HG02852 (cell line): ENCODE measurements at regions not wholly inside any gene's neighbourhood (a gene's known extent, or its start where the extent isn't known, plus 50 kb on each side); places are given as distances from the start of the nearest gene placed in this dataset.

Source experiments
- ATAC-seq: cut with Tn5 transposase; IDR thresholded peaks from one replicate; pipeline ENCODE4 v1.9.1; 2021; ENCODE audit warnings: mild to moderate bottlenecking, moderate library complexity; ENCODE audit not compliant: unreplicated experiment

DNA sequence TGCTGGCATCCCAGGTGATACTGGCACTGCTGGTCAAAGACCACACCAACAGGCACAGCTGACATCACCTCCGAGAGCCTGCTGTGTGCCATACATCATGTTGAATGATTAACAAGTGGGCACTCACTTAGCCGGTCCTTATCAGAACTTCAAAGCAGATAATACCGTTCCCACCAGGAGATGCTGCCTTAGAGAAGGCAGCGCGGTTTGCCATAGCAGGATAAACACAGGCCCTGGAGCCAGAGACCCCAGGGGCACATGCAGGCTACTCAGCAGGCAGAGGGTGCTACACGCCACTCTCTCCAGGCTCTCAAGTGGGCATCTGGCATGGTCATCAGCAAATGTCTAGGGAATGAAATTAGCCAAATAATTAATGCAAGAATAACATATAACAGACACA is 86.5 kb upstream of the CST7 start:
- ATAC-seq: no peak

DNA sequence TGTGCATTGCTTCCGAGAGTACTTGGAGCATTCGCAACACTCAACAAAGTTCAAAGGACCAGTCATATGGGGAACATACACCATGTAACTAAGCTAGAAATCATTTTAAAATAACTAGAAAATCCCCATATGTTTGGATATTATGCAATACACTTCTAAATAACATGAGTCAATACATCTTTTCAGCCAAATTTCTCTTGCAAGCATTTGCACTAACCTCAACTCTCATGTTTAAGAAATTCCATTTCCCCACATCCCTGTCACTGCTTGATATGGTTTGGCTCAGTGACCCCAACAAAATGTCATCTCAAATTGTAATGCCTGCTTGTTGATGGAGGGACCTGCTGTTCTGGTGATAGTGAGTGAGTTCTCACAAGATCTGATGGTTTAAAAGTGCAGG is 85.7 kb upstream of the CST7 start:
- no peak for ATAC-seq

DNA sequence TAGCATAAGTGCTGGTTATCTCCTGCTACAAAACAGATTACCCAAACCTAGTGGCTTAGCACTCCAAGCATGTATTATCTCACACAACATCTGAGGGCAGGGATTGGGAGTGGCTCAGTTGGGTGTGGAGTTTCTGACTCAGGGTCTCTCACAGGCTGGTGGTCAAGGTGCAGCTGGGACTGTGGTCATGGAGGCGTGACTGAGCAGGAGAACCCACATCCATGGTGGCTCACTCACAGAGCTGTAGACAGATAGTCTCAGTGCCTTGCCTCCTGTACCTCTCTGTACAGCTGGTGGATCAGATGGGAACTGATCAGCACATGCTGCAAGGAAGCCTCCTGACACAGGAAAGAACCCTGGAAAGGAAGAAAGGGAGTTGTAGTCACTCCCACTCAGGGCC is 83.1 kb upstream of the CST7 start:
- ATAC-seq: no peak

DNA sequence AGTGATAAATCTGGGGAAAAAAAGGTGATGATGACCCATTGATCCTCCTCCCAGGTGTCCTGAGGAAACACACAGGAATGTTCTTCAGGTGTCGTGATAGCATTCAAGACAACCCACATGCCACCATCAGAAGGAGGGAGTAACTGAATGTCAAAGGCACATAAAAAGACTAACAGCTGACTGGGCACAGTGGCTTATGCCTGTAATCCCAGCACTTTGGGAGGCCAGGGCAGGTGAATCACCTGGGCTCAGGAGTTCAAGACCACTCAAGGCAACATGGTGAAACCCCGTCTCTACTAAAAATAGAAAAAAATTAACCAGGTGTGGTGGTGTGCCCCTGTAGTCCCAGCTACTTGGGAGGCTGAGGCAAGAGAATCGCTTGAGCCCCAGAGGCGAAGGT is 82.3 kb upstream of the CST7 start:
- ATAC-seq: no peak

DNA sequence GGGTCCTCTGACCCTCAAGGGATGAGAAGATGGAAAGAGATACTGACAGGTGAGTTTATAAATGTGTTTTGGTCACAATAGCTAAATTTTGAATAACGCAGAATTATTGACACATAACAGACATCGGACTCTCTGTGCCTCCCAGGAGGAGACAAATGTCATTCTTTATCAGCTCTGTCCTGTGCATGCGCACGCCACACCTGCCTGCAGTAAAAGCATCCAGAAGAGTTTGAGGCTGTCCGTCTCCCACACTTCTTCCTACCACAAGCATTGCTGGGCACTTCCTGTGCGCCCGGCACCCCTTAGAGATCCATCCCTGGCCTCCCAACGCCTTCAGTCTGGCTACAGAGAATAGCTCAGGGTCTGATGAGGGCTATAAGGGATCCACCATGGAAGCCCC is 81.5 kb upstream of the CST7 start:
- ATAC-seq: no peak

DNA sequence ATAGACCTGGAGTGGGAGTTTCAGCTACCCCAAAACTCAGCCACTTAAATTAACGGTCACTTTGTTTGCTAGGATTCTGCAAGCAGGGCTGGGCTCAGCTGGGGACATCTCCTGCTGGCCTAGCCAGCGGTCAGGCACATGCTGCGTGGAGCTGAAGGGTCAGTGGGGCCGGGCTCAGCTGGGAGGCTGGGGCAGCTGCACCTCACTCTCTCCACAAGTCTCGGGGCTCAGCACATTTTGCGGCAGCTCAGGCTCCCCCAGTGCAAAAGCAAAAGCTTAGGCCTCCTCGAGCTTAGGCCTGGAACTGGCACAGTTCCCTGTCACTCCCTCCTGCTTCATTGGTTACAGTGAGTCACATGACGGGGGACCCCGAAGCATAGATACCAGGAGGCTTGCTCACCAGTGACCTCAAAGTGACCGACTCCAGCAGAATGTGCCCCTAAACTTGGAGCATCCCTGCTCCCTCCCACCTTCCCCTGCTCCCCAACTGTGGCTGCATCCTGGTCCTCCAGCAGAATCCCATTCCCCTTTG is 80.6 kb upstream of the CST7 start:
- ATAC-seq: no peak

DNA sequence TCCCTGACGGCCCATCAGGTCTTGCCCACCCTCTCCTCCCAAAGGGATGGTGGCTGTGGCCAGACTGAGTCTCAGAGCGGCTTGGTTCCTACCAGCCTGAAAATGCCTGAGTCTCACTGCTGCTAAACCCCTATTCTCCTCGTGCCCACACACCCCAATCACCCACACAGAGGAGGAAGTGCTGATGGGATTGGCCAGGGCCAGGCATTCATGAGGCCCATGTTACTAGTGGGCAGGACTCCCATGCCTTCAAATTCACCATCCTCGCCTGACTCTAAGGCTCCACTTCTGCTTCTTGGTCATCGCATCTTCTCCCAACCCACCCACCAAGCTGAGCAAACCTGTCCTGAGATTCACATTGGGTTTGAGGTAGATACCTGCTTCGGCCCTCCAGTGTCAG is 80.1 kb upstream of the CST7 start:
- ATAC-seq: no peak

DNA sequence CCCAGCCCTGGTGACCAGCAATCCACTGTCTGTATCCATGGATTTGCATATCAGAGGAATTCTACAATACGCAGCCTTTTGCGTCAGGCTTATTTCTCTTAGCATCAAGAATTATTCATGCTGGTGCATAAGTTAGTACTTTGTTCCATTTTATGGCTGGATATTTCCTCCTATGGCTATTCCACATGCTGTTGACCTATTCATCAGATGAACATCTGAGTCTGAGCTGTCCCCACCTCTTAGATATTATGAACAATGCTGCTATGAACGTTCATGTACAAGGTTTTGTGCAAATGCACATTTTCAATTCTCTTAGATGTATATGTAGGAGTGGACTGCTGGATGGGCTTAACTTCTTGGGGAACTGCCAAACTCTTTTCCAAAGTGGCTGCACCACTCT is 79.0 kb upstream of the CST7 start:
- no peak for ATAC-seq

DNA sequence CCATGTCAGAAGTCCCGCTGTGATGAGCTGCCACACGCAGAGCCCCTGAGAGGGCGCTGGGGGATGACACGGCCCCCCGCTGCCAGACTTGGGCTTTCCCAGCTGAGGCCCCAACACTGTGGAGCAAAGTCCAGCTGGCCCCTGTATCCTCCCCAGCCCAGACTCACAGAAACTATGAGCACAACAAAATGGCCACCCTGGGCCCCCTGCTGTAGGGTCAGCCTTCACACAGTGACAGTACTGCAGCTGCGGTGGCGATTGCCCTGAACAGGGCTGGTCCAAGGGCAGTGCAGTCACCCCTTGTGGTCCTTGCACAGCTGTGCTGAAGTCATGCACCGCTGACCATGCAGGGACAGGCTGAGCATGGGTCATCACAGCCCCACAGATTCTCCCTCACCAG is 78.2 kb upstream of the CST7 start:
- ATAC-seq: no peak

DNA sequence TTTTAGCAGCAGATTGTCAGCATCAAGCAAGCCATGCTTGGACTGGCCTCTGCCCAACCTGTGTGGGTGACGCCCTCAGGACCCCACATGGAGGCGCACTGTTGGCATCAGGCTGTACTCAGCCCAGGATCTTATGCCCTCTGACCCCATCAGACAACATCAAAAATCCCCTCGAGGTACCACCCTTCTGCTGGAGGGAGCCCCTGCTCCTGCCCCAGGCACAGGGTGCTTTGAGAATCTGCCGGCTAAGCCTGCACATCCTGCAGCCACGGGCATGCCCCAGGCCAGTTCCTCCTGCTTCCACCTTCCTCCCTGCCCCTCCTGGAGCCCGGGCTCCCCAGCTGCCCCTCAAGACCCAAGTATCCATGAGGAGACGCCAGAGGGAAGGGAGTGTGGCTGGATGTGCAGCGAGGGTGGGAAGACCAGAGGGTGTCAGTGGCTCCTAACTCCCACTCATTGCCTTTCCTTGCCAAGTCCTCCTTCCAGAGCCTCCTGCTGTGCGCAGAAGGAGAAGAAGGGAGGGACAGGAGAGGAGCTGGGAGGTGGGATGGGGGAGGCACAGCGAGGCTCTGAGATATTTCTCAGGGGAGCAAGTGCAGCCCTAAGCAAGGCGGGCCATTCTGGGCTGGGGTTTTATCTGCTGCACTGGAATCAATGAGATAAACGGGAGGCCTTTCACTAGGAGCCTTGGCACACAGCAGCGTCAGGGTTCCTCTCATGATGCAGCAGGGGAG is 77.4 kb upstream of the CST7 start:
- ATAC-seq: no peak

DNA sequence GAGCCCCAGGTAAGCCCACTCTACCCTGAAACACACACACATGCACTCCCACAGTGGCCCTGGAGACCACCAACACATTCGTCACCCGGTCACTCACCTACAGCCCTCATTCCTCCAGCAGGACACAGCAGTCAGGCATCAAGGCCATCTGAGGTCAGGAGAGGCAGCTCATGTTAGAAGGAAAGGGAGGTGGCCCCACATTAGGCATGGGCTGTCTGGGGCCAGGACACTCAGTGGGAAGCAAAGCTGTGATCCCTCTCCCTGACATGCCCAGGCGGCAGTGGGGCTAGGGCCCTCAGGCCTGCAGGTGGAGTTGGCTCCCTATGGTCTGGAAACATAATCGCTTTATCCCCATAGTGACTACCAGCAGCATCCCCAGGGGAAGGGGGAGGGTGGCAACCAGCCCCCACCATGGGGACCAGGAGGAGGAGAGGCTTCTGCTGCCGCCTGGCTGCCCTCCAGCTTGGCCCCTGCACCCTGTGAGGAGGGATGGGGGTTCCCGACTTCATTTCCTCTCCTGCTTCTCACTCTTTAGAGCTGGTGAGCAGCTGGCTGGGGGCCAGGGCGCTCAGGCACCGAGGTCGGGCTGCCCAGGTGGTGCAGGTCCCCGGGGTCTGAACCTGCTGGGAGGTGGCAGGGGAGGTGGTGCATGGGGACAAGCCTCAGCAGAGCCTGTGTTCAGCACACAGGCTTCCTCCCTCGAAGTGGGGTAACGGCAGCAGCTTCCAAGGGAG is 76.6 kb upstream of the CST7 start:
- no peak for ATAC-seq

DNA sequence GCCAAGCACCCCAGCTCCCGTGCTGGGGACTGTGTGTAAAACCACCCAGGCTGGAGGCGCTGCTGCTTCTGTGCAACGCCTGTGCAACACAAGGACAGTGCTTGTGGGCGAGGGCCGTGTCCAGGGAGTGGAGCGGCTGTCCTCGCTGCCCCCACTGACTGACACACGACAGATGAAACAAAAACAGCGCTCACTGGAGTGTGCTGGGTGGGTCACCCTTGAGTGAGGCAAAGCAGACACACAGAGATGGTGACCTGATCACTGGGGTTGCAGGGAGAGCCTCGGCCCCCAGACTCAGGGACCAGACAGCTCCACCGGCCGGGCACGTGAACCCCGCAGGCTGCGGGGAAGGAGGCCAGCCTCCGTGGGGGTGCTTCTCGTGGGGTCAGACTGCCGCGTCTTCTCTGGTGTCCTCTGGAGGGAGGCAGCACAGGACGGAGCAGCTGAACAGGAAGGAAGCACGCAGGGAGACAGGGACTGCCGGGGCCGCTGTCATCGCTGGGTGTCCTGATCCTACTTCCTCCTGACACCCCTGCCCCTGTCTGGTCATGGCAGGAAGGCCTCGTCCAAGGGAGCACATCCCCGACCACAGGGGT is 75.9 kb upstream of the CST7 start:
- ATAC-seq: no peak

DNA sequence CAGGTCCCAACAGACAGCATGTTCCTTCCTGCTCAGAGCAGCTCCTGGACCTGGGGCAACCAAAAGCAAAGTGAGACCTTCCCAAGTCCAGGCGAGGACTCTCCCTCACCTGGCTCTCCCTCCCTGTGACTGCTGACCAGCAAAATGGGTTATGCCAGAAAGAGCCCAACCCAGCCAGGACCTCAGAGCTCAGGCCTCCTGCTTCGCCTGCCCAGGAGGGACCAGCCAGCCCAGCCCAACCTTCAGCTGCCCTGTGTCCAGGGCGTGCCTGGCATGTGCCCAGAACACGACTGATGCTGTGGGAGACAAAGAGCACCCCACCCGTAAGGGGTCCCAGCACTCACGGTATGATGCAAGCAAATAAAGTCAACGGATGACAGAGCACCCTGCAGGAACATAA is 74.0 kb upstream of the CST7 start:
- ATAC-seq: no peak

DNA sequence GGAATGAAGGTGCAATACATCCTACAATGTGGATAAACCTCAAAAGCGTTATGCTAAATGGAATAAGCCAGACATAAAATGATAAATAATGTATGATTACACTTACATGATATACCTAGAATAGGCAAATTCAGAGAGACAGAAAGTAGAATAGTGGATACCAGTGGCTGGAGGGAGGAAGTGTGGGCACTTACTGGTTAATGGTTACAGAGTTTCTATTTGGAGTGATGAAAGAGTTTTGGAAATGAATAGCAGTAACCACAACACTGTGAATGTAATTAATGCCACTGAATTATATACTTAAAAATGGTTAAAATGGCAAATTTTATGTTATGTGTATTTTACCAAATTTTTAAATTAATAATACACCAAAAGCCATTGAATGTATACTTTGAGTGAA is 71.4 kb upstream of the CST7 start:
- ATAC-seq: no peak

DNA sequence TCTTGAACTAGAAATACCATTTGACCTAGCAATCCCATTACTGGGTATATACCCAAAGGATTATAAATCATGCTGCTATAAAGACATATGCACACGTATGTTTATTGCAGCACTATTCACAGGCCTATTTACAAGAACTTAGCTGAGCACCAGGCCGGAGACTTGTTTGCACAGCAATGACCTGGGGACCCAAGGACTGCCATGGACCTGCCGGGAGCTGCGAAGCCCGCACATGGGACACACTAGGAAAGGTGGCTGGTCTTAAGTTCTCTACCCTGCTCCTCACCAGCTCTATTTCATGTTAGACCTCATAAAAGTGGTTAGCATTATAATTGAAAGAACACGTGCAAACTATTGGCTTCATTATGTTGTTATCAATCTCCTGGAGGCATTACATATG is 70.4 kb upstream of the CST7 start:
- no peak for ATAC-seq

DNA sequence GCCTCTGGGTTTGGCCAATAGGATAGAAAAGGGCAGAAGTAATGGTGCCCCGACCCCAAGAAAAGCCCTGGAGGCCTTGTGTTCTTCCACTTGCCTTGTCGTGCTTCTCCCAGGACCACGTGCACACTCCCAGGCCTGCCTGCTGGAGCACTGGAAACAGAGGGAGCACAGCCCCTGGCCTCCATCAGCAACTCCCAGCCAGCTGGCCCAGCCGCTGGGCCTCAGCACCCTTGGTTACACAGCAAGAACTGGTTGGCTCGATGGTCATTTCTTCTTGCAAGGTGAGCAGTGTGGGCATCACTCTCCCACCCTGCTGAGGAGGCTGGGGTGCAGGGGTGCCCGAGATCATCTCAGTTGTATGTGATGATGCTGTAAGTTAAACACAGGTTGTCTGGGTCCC is 69.2 kb upstream of the CST7 start:
- no peak for ATAC-seq

DNA sequence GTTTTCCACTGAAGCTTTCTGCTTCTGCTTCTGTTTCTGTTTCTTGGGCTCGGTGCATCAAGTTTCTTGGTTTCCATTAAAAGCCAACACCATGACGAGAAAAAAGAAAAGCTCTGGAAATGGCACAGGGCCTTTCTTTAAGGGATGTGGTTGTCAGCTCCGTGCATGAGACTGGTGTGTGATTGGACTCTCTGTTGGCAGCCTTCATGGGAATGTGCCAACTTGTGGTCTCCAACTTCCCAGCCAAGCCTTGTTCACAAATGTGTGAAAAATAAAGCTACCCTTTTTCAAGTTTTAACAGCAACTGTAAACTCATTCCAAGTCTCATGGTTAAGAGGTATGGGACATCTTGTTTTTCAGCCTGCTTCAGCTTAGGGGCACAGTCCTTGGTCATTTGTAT is 68.7 kb upstream of the CST7 start:
- no peak for ATAC-seq

DNA sequence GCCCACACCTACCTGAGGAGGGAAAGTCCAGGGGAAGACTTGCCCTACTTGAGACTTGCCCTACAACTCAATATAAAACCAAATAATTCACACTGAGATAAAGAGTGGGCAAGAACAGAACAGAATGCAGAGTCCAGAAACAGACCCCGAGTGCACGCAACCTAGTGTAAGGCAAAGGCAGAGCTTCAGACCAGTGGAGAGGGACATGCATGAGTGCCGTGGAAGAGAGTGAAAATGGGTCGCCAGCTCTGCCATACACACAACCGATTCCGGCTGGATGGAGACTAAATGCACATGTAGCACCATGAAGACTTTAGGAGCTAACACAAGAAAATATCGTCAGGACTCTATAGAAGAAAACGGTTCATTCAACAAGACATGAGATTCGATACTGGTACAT is 58.8 kb upstream of the CST7 start:
- no peak for ATAC-seq

DNA sequence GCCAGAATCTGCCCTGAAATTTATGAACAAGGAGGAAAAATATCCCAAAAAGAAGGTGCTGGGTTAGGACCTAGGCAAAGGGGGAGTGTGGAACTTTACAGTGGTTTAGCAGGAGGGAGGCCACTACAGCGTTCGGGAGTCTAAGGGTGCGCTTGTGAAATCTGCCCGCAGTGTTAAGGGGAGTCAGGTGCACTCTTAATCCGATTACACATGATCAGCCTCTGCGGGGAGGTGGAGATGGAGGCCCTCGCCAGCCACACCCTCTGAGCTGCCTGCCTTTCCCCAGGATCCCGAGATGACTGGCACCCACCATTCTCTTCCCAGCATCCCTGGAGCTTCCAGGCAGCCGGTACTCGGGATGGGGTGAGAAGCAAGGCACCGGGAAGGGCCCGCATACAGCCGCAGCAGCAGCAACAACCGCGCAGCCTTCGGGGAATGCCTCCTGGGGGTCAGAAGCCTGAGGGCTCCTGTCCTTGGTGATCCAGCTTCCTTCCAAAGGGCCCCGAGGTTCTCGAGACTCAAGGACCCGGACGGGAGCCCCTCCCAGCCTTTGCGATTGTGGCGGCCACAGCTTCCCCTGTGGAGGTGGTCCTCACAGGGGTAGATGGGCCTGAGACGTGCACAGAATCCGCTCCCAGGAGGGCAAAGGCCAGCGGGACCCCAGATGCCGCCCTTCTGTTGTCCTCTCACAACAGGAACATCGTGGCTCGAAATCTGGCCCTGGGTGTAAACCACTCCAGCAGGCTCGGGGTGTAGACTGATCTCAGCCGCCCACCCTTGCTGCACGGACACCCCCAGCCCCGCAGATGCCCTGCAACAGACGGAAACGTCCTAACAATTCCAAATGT is 57.3 kb upstream of the CST7 start:
- ATAC-seq: no peak

DNA sequence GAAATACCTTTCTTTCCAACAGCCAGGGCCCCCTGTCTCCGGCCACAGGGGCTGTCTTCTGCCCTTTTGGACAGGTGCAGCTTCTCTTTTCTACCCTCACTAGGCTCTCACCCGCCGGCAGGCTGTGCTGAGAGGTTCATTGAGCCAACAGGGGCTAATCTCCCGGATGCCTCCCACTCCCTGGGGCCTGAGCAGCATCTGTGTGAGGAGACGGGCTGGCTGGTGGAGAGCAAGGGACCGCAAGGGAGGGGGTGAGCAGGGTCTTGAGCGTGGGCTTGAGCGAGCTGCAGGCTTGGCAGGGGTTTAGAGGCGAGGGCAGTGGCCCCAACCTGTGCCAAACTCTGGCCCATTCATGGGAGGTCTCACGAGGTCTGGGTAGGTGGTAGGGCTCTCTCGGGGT is 56.5 kb upstream of the CST7 start:
- ATAC-seq: no peak

DNA sequence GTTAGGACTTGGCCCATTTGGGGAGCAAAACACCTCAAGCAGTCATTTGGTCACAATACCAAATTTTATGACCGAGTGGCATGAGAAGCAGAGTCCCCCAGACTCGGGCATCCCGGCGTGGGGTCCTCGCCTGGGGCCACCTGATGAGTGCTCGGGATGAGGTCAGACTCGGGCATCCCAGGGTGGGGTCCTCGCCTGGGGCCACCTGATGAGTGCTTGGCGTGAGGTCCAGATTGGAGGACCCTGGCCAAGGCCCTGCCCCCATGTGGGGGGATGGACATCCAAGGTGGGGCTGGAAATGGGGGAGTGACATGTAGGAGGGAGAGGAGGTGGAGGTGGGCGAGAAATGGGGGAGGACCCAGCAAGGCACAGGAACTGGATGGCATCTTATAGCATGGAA is 56.1 kb upstream of the CST7 start:
- no peak for ATAC-seq
